ENCODE measurements at regions not wholly inside any gene's neighbourhood (a gene's known extent, or its start where the extent isn't known, plus 50 kb on each side); places are given as distances from the start of the nearest gene placed in this dataset.

GRCh38 chr9:2904242-2904930 is 60.5 kb upstream of the PUM3 start:
- TF ChIP-seq EP300 (IDR thresholded peaks at IDR 0.05; ENCODE audit: borderline replicate concordance) (no peak), TAF1 (IDR thresholded peaks at IDR 0.05; ENCODE audit: low read depth) (no peak), TEAD4 (IDR thresholded peaks at IDR 0.05) (no peak), CEBPB (IDR thresholded peaks at IDR 0.05) (no peak), TCF12 (IDR thresholded peaks at IDR 0.05; ENCODE audit: low read depth) (no peak), MAX (IDR thresholded peaks at IDR 0.05) (no peak), CREB1 (IDR thresholded peaks at IDR 0.05; ENCODE audit: low read depth) (no peak), REST (IDR thresholded peaks at IDR 0.05; ENCODE audit: low read depth) (no peak), NFIC (IDR thresholded peaks at IDR 0.05) (no peak), YY1 (IDR thresholded peaks at IDR 0.05; ENCODE audit: low read depth) (no peak), EGR1 (IDR thresholded peaks at IDR 0.05) (no peak)
